ENCODE measurements at regions not wholly inside any gene's neighbourhood (a gene's known extent, or its start where the extent isn't known, plus 50 kb on each side); places are given as distances from the start of the nearest gene placed in this dataset.

DNA sequence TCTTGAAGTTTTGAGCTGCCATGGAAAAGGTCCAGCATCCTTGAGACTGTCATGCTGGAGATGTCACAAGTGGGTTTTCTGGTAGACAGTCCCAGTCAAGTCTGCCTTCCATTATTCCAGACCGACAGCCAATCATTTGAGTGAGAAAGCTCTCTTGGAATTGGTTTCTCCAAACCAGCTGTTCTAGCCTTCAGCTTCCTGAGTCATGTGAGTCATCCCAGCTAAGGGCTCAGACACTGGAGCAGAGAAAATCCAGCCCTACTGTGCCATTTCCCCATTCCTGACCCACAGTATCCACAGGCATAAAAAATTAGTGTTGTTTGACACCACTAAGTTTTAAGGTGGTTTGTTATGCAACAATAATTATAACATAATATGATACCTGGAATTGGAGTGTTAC is 219.0 kb downstream of the ADRA2A start:
- peaks cover 3% of the 10 kb centered on the region for H3K27me3 ChIP-seq (ENCODE audit: control insufficient read depth, insufficient read depth, low read length)
- DNase-seq (no peak), ATAC-seq (ENCODE audit: low read depth in 2 of 2) (no peak)
- peaks cover 8% of the 10 kb centered on the region for H3K27me3 Mint-ChIP-seq
- H3K36me3 ChIP-seq (ENCODE audit: control insufficient read depth, insufficient read depth, low read length): no peaks in the 10 kb centered on the region
- no peaks in the 10 kb centered on the region for H3K4me1 ChIP-seq (ENCODE audit: control insufficient read depth, insufficient read depth, low read length, poor library complexity, severe bottlenecking)
- peaks cover 0 to 3% (median 0%) of the 10 kb centered on the region in 7 donors for H3K9me3 Mint-ChIP-seq
- no peaks in the 10 kb centered on the region for H3K4me1 Mint-ChIP-seq
- no peaks in the 10 kb centered on the region for H3K9me3 ChIP-seq (ENCODE audit: control insufficient read depth in 2 of 2, low read length in 2 of 2)
- no peak overlapping the region for H3K27ac ChIP-seq (ENCODE audit: insufficient read depth, low read length, poor library complexity, severe bottlenecking)
- no peak overlapping the region for H3K4me3 ChIP-seq (ENCODE audit: low read depth, low read length)
- no peak overlapping the region for H3K4me3 Mint-ChIP-seq
- H3K36me3 Mint-ChIP-seq: no peaks in the 10 kb centered on the region
- H3K27ac Mint-ChIP-seq: no peak overlapping the region

DNA sequence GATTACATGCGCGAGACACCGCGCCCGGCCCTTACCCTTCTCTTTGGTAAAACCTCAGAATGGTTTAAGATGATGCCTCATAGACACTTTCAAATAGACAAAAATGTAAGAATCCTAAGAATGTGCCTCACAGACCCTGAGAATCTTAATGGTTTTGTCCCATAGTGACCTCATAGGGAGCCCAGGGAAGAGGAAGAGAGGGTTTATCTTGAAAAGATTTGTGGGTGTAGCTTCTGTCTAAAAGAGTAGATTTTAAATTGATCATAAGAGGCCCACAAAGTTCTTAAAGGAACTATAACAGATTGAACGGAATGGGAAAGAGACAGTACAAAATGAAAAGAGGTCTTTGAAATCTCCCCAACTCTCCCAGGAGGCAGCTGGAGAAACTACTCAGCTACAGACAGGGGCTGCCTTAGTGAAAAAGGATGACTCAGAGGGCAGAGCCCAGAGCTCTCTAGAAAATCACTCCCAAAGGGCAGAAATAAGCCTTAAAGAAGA is 220.6 kb downstream of the ADRA2A start:
- no peaks in the 10 kb centered on the region for H3K9me3 ChIP-seq (ENCODE audit: control insufficient read depth in 2 of 2, low read length in 2 of 2)
- no peak overlapping the region for H3K27ac ChIP-seq (ENCODE audit: insufficient read depth, low read length, poor library complexity, severe bottlenecking)
- H3K27me3 ChIP-seq (ENCODE audit: control insufficient read depth, insufficient read depth, low read length): peaks cover 3% of the 10 kb centered on the region
- H3K36me3 ChIP-seq (ENCODE audit: control insufficient read depth, insufficient read depth, low read length): no peaks in the 10 kb centered on the region
- H3K36me3 Mint-ChIP-seq: no peaks in the 10 kb centered on the region
- no peak overlapping the region for H3K27ac Mint-ChIP-seq
- no peaks in the 10 kb centered on the region for H3K4me1 ChIP-seq (ENCODE audit: control insufficient read depth, insufficient read depth, low read length, poor library complexity, severe bottlenecking)
- DNase-seq (no peak), ATAC-seq (ENCODE audit: low read depth in 2 of 2) (no peak)
- H3K9me3 Mint-ChIP-seq: peaks cover 0 to 3% (median 0%) of the 10 kb centered on the region in 7 donors
- H3K4me3 ChIP-seq (ENCODE audit: low read depth, low read length): no peak overlapping the region
- no peaks in the 10 kb centered on the region for H3K4me1 Mint-ChIP-seq
- peaks cover 5% of the 10 kb centered on the region for H3K27me3 Mint-ChIP-seq
- no peak overlapping the region for H3K4me3 Mint-ChIP-seq

- no peak overlapping the region for H3K27ac ChIP-seq (ENCODE audit: insufficient read depth, low read length, poor library complexity, severe bottlenecking)
- no peak overlapping the region for H3K4me3 ChIP-seq (ENCODE audit: low read depth, low read length)
- no peaks in the 10 kb centered on the region for H3K9me3 ChIP-seq (ENCODE audit: control insufficient read depth in 2 of 2, low read length in 2 of 2)
- no peaks in the 10 kb centered on the region for H3K4me1 ChIP-seq (ENCODE audit: control insufficient read depth, insufficient read depth, low read length, poor library complexity, severe bottlenecking)
- Mint-ChIP-seq H3K27ac (no peak overlapping the region), H3K4me3 (no peak overlapping the region), H3K36me3 (no peaks in the 10 kb centered on the region), H3K9me3 (peaks cover 0 to 3% (median 0%) of the 10 kb centered on the region in 7 donors), H3K27me3 (peaks cover 5% of the 10 kb centered on the region), H3K4me1 (no peaks in the 10 kb centered on the region)
- no peaks in the 10 kb centered on the region for H3K36me3 ChIP-seq (ENCODE audit: control insufficient read depth, insufficient read depth, low read length)
- peaks cover 3% of the 10 kb centered on the region for H3K27me3 ChIP-seq (ENCODE audit: control insufficient read depth, insufficient read depth, low read length)
- DNase-seq (no peak), ATAC-seq (ENCODE audit: low read depth in 2 of 2) (no peak)
Observed at GRCh38 chr10:111298031-111298430, 221.2 kb downstream of the ADRA2A start.

- H3K9me3 ChIP-seq (ENCODE audit: control insufficient read depth in 2 of 2, low read length in 2 of 2): no peaks in the 10 kb centered on the region
- H3K4me1 ChIP-seq (ENCODE audit: control insufficient read depth, insufficient read depth, low read length, poor library complexity, severe bottlenecking): no peaks in the 10 kb centered on the region
- Mint-ChIP-seq H3K4me3 (no peak overlapping the region), H3K9me3 (peaks cover 0 to 3% (median 0%) of the 10 kb centered on the region in 7 donors), H3K27ac (no peak overlapping the region), H3K4me1 (no peaks in the 10 kb centered on the region), H3K36me3 (no peaks in the 10 kb centered on the region), H3K27me3 (peaks cover 5% of the 10 kb centered on the region)
- ATAC-seq (ENCODE audit: low read depth in 2 of 2) (no peak), DNase-seq (no peak)
- no peak overlapping the region for H3K27ac ChIP-seq (ENCODE audit: insufficient read depth, low read length, poor library complexity, severe bottlenecking)
- H3K36me3 ChIP-seq (ENCODE audit: control insufficient read depth, insufficient read depth, low read length): no peaks in the 10 kb centered on the region
- no peak overlapping the region for H3K4me3 ChIP-seq (ENCODE audit: low read depth, low read length)
- H3K27me3 ChIP-seq (ENCODE audit: control insufficient read depth, insufficient read depth, low read length): peaks cover 3% of the 10 kb centered on the region
Observed at GRCh38 chr10:111299037-111299436, 222.2 kb downstream of the ADRA2A start.

GRCh38 chr10:111303887-111304286 is 227.1 kb downstream of the ADRA2A start:
- no peak overlapping the region for H3K27ac Mint-ChIP-seq
- H3K4me3 Mint-ChIP-seq: no peak overlapping the region
- Histone ChIP-seq H3K27me3 (ENCODE audit: control insufficient read depth, insufficient read depth, low read length) (peaks cover 5% of the 10 kb centered on the region), H3K9me3 (ENCODE audit: control insufficient read depth in 2 of 2, low read length in 2 of 2) (no peaks in the 10 kb centered on the region), H3K4me3 (ENCODE audit: low read depth, low read length) (no peak overlapping the region), H3K4me1 (ENCODE audit: control insufficient read depth, insufficient read depth, low read length, poor library complexity, severe bottlenecking) (no peaks in the 10 kb centered on the region), H3K27ac (ENCODE audit: insufficient read depth, low read length, poor library complexity, severe bottlenecking) (no peak overlapping the region), H3K36me3 (ENCODE audit: control insufficient read depth, insufficient read depth, low read length) (no peaks in the 10 kb centered on the region)
- H3K36me3 Mint-ChIP-seq: no peaks in the 10 kb centered on the region
- peaks cover 0 to 2% (median 0%) of the 10 kb centered on the region in 7 donors for H3K9me3 Mint-ChIP-seq
- H3K4me1 Mint-ChIP-seq: no peaks in the 10 kb centered on the region
- ATAC-seq (ENCODE audit: low read depth in 2 of 2) (no peak), DNase-seq (no peak)
- peaks cover 1% of the 10 kb centered on the region for H3K27me3 Mint-ChIP-seq

DNA sequence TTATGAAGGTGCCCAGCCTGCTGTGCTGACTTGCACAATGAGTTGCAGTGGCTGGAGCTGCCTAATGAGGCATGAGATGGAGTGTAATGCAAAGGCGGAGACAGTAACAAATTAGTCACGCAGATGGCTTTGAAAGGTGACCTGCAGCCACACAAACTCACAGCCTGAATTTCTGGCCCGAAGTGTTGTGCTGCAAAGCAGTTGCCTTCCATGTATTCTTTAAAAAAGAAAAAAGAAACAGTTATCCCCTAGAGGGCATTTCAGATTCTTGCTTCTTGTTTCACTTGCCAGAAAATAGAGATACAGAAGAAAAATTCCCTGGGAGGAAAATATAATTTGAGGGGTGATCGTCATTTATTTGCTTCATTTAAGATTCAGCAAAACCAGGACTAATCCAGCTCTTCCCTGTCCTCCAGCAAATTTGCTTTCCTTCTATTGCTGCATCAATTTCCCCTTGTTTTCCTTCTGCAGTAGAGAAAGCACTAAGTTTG is 239.9 kb downstream of the ADRA2A start:
- H3K36me3 ChIP-seq (ENCODE audit: control insufficient read depth, insufficient read depth, low read length): no peaks in the 10 kb centered on the region
- peaks cover 0 to 3% (median 0%) of the 10 kb centered on the region in 7 donors for H3K9me3 Mint-ChIP-seq
- DNase-seq: no peak
- no peaks in the 10 kb centered on the region for H3K36me3 Mint-ChIP-seq
- H3K4me1 ChIP-seq (ENCODE audit: control insufficient read depth, insufficient read depth, low read length, poor library complexity, severe bottlenecking): no peaks in the 10 kb centered on the region
- no peak overlapping the region for H3K4me3 Mint-ChIP-seq
- H3K4me3 ChIP-seq (ENCODE audit: low read depth, low read length): no peak overlapping the region
- H3K27ac ChIP-seq (ENCODE audit: insufficient read depth, low read length, poor library complexity, severe bottlenecking): no peak overlapping the region
- no peaks in the 10 kb centered on the region for H3K4me1 Mint-ChIP-seq
- H3K9me3 ChIP-seq (ENCODE audit: control insufficient read depth in 2 of 2, low read length in 2 of 2): no peaks in the 10 kb centered on the region
- H3K27me3 ChIP-seq (ENCODE audit: control insufficient read depth, insufficient read depth, low read length): no peaks in the 10 kb centered on the region
- H3K27me3 Mint-ChIP-seq: peaks cover 9% of the 10 kb centered on the region
- no peak overlapping the region for H3K27ac Mint-ChIP-seq
- no peak for ATAC-seq (ENCODE audit: low read depth in 2 of 2)

GRCh38 chr10:111319866-111320265 is 243.0 kb downstream of the ADRA2A start:
- Mint-ChIP-seq H3K9me3 (peaks cover 0 to 3% (median 0%) of the 10 kb centered on the region in 7 donors), H3K4me1 (no peaks in the 10 kb centered on the region), H3K27me3 (peaks cover 13% of the 10 kb centered on the region), H3K4me3 (no peak overlapping the region), H3K27ac (no peak overlapping the region), H3K36me3 (no peaks in the 10 kb centered on the region)
- no peak for ATAC-seq (ENCODE audit: low read depth in 2 of 2)
- Histone ChIP-seq H3K36me3 (ENCODE audit: control insufficient read depth, insufficient read depth, low read length) (no peaks in the 10 kb centered on the region), H3K9me3 (ENCODE audit: control insufficient read depth in 2 of 2, low read length in 2 of 2) (no peaks in the 10 kb centered on the region), H3K4me3 (ENCODE audit: low read depth, low read length) (no peak overlapping the region), H3K27ac (ENCODE audit: insufficient read depth, low read length, poor library complexity, severe bottlenecking) (no peak overlapping the region), H3K4me1 (ENCODE audit: control insufficient read depth, insufficient read depth, low read length, poor library complexity, severe bottlenecking) (no peaks in the 10 kb centered on the region), H3K27me3 (ENCODE audit: control insufficient read depth, insufficient read depth, low read length) (no peaks in the 10 kb centered on the region)
- DNase-seq: no peak

DNA sequence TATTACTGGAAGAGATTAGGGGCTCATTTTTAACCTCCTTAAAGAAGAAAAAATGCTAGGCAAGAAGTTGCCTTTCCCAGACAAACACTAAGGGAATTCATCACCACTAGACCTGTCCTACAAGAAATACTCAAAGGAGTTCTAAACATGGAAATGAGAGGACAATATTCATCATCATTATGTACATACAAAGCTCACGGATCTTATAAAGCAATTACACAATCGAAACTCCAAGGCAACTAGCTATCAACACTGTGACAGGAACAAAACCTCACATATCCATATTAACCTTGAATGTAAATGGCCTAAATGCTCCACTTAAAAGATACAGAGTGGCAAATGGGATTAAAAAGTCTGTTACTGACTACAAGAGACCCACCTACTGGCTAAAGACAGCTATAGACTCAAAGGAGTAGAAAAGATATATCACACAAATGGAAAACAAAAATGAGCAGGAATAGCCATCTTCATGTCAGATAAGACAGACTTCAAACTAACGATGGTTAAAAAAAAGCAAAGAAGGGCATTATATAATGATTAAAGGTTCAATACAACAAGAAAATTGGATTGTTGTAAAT is 246.6 kb downstream of the ADRA2A start:
- H3K27ac ChIP-seq (ENCODE audit: insufficient read depth, low read length, poor library complexity, severe bottlenecking): no peak overlapping the region
- H3K27me3 Mint-ChIP-seq: peaks cover 8% of the 10 kb centered on the region
- ATAC-seq (ENCODE audit: low read depth in 2 of 2) (no peak), DNase-seq (no peak)
- H3K4me1 ChIP-seq (ENCODE audit: control insufficient read depth, insufficient read depth, low read length, poor library complexity, severe bottlenecking): no peaks in the 10 kb centered on the region
- H3K36me3 Mint-ChIP-seq: no peaks in the 10 kb centered on the region
- no peaks in the 10 kb centered on the region for H3K4me1 Mint-ChIP-seq
- H3K4me3 Mint-ChIP-seq: no peak overlapping the region
- no peaks in the 10 kb centered on the region for H3K27me3 ChIP-seq (ENCODE audit: control insufficient read depth, insufficient read depth, low read length)
- H3K36me3 ChIP-seq (ENCODE audit: control insufficient read depth, insufficient read depth, low read length): no peaks in the 10 kb centered on the region
- no peaks in the 10 kb centered on the region for H3K9me3 ChIP-seq (ENCODE audit: control insufficient read depth in 2 of 2, low read length in 2 of 2)
- H3K9me3 Mint-ChIP-seq: peaks cover 0 to 1% (median 0%) of the 10 kb centered on the region in 7 donors
- H3K4me3 ChIP-seq (ENCODE audit: low read depth, low read length): no peak overlapping the region
- no peak overlapping the region for H3K27ac Mint-ChIP-seq
